GM12892 (cell line): ENCODE measurements at regions not wholly inside any gene's neighbourhood (a gene's known extent, or its start where the extent isn't known, plus 50 kb on each side); places are given as distances from the start of the nearest gene placed in this dataset.

Experiments
- POLR2A ChIP-seq: IDR thresholded peaks from 2 replicates; pipeline ENCODE4 v1.6.1; 2011; ENCODE audit warnings: low read depth, low read length, control low read depth
- POLR2AphosphoS5 ChIP-seq: IDR thresholded peaks from 2 replicates; pipeline ENCODE4 v1.6.1; 2011; ENCODE audit warnings: low read depth, low read length, control low read depth

DNA sequence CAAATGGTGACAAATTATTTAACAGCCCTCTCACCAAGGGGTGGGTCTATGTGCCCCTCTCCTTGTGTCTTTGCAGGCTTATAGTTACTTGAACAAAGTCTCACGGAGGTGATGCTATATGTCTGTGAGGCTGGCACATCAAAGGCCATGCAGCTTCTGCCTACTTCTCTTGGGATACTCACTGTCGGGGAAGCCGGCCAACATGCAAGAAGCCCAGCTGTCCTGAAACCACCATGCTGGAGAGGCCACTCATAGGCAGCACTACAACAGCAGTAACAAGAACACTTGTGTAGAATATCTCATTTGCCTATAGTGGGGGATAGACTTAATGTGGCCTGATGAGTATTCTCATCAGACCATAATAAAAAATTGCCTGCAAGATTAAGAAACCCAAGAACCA, 233.7 kb upstream of the NCKAP5 start:
- TF ChIP-seq POLR2A, result no peak
- no peak for TF ChIP-seq POLR2AphosphoS5
